Astrocyte (in vitro differentiated cells and primary cell): ENCODE measurements at regions not wholly inside any gene's neighbourhood (a gene's known extent, or its start where the extent isn't known, plus 50 kb on each side); places are given as distances from the start of the nearest gene placed in this dataset.

ENCODE experiments used
- EZH2 ChIP-seq: IDR thresholded peaks from 2 replicates; pipeline ENCODE4 v1.6.1; 2012; ENCODE audit warnings: mild to moderate bottlenecking, low read length, inconsistent platforms; ENCODE audit not compliant: insufficient read depth
- TF ChIP-seq, protein P1 (sequence below): IDR thresholded peaks from 2 replicates; pipeline ENCODE4 v1.5.1; 2011; ENCODE audit warnings: low read depth, mild to moderate bottlenecking, inconsistent platforms, low read length, moderate library complexity; ENCODE audit not compliant: insufficient read depth

DNA sequence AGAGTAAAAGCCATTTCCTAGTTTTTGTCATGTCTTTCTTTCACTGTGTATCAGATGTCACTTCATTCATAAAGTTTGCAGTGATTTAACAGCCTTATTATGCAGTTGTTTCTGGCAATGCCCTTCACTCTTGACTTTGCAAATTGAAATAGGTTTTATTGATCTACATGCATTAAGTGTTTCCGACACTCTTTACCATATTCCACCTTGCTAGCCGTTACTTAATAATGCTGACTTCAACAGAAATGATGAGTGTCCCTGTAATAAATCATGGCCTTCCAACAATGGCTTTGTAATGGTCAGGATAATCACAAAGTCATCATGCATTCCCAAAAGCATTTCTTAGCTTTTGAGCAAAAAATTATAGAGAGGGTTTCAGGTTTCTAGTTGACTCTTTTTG, 236.8 kb upstream of the FMN2 start:
- TF ChIP-seq, protein P1, sequence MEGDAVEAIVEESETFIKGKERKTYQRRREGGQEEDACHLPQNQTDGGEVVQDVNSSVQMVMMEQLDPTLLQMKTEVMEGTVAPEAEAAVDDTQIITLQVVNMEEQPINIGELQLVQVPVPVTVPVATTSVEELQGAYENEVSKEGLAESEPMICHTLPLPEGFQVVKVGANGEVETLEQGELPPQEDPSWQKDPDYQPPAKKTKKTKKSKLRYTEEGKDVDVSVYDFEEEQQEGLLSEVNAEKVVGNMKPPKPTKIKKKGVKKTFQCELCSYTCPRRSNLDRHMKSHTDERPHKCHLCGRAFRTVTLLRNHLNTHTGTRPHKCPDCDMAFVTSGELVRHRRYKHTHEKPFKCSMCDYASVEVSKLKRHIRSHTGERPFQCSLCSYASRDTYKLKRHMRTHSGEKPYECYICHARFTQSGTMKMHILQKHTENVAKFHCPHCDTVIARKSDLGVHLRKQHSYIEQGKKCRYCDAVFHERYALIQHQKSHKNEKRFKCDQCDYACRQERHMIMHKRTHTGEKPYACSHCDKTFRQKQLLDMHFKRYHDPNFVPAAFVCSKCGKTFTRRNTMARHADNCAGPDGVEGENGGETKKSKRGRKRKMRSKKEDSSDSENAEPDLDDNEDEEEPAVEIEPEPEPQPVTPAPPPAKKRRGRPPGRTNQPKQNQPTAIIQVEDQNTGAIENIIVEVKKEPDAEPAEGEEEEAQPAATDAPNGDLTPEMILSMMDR = no peak
- TF ChIP-seq EZH2 = no peak
